Heart left ventricle (tissue), 13 donors: ENCODE measurements at regions not wholly inside any gene's neighbourhood (a gene's known extent, or its start where the extent isn't known, plus 50 kb on each side); places are given as distances from the start of the nearest gene placed in this dataset.

ENCODE experiments used
- POLR2A ChIP-seq, 2 donors: fragments of 450-650 bp; IDR thresholded peaks; one replicate each; pipeline ENCODE4 v1.6.1; 2017; ENCODE audit warnings: antibody characterized with exemption in 2 of 2, mild to moderate bottlenecking in 2 of 2, moderate library complexity in 2 of 2
- TF ChIP-seq, protein P1 (sequence below), 12 donors: fragments of 200-600 bp; sonication (generic) in 4 of 12; IDR thresholded peaks; one replicate each; pipeline versions ENCODE4 v1.5.0 to v1.8.0; 2018 to 2022; ENCODE audit warnings: antibody characterized with exemption in 12 of 12, mild to moderate bottlenecking in 5 of 12
- donor health status: ischemic (EF 13 %, LVEDD 7.1; RV severe dilation, severe dysfunction).
- donor health status: DM: no; HTN: yes; CAD: no.
- donor health status: DM: no; HTN: no; CAD: no.
- donor health status: ischemic (EF 25% LVEDD 6.9; RV normal size, moderate dysfunction).
- donor health status: ischemic (EF 25% LVEDD 5.7; RV mildly dilated, moderate dysfunction).
- donor health status: ischemic (EF 35%, LVEDD 5.7; RV mildly dilated, moderate dysfunction).
- donor health status: nonischemic (EF 11% LVEDD 7.7; RV severe dilation, severe dysfunction).
- donor health status: DM: yes; HTN: yes; CAD: no.
- donor health status: PGD.
- donor health status: ischemic (EF 29% LVEDD 5.4; RV normal size, mild dysfunction).
- donor health status: nonischemic (EF 23%, LVEDD 6.1; RV moderate dilation, normal function).

DNA sequence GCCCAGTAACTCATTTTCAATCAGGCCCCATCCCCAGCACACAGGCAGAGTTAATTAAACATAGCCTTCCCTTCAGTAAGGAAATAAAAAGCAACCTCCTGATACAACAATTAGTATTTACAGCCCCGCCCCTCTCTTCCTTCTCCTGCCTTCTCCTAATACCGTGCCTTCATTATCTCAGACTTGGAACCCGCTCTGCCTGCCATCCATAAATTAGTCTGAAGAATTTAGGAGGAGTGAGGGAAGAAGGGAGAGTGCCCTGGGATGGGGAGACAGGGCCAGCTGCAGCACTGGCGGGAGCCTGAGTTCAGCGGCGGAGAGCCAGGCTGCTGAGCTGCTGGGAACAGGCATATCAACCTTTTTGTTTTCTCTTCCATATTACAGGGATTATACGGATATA is 172.8 kb downstream of the ACTL8 start:
- TF ChIP-seq, protein P1, sequence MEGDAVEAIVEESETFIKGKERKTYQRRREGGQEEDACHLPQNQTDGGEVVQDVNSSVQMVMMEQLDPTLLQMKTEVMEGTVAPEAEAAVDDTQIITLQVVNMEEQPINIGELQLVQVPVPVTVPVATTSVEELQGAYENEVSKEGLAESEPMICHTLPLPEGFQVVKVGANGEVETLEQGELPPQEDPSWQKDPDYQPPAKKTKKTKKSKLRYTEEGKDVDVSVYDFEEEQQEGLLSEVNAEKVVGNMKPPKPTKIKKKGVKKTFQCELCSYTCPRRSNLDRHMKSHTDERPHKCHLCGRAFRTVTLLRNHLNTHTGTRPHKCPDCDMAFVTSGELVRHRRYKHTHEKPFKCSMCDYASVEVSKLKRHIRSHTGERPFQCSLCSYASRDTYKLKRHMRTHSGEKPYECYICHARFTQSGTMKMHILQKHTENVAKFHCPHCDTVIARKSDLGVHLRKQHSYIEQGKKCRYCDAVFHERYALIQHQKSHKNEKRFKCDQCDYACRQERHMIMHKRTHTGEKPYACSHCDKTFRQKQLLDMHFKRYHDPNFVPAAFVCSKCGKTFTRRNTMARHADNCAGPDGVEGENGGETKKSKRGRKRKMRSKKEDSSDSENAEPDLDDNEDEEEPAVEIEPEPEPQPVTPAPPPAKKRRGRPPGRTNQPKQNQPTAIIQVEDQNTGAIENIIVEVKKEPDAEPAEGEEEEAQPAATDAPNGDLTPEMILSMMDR (IDR thresholded peaks at IDR 0.05): no peak
- no peak for TF ChIP-seq POLR2A (IDR thresholded peaks at IDR 0.05)
